ENCODE measurements at regions not wholly inside any gene's neighbourhood (a gene's known extent, or its start where the extent isn't known, plus 50 kb on each side); places are given as distances from the start of the nearest gene placed in this dataset.

- no TSS peak for BruUV-seq (replicated peaks)
- in situ Hi-C loops (cut with MboI): no loop called here
Measured at GRCh38 chr1:112322983-112323678, 72.9 kb upstream of the CTTNBP2NL start.

More at GRCh38 chr1:112322983-112323678, 72.9 kb upstream of the CTTNBP2NL start:
- FAIRE-seq: no peak
- Histone ChIP-seq H3K36me3 (ENCODE audit: control insufficient read depth in 2 of 2, insufficient read depth in 2 of 2, low read length in 1 of 2) (no peaks in the 10 kb centered on the region), H3K4me3 (no peak overlapping the region), H3K9me3 (replicated peaks; ENCODE audit: control insufficient read depth, insufficient read depth, low read length) (no peaks in the 10 kb centered on the region; the same call in 2 of the 3 replicates), H3K4me2 (ENCODE audit: control insufficient read depth, insufficient read depth) (no peak overlapping the region), H4K20me1 (ENCODE audit: control insufficient read depth, insufficient read depth) (no peaks in the 10 kb centered on the region), H3K27me3 (replicated peaks in 1 of 2; ENCODE audit: control insufficient read depth in 2 of 2, insufficient read depth in 2 of 2, low read length in 1 of 2) (peaks cover 0 to 4% of the 10 kb centered on the region in 2 experiments; a peak in 3 of 4 replicates), H3K79me2 (ENCODE audit: control insufficient read depth, insufficient read depth, low read length) (no peaks in the 10 kb centered on the region), H2AFZ (ENCODE audit: control insufficient read depth, low read depth, low read length) (no peak overlapping the region), H3K9ac (ENCODE audit: control insufficient read depth, insufficient read depth, low read length) (no peak overlapping the region), H3K27ac (ENCODE audit: control insufficient read depth, insufficient read depth) (no peak overlapping the region), H3K4me1 (ENCODE audit: control insufficient read depth, insufficient read depth, low read length) (no peaks in the 10 kb centered on the region)
- DNase-seq (ENCODE audit: low read depth, low spot score): no peak
- intact Hi-C loops (cut with micrococcal nuclease; ENCODE audit: unreplicated experiment): no loop called here
- TF ChIP-seq SMARCA5 (IDR thresholded peaks at IDR 0.05): no peak
- no peak for TF ChIP-seq IRF5 (IDR thresholded peaks at IDR 0.05; ENCODE audit: borderline replicate concordance)
- no peak for TF ChIP-seq ZNF274 (IDR thresholded peaks at IDR 0.05; ENCODE audit: insufficient read depth, insufficient read length)
- no peak for TF ChIP-seq HSF1 (IDR thresholded peaks at IDR 0.05; ENCODE audit: low read depth, low read length)
- TF ChIP-seq ETV6 (conservative IDR thresholded peaks at IDR 0.05 in 1 of 2, IDR thresholded peaks at IDR 0.05 in 1 of 2; ENCODE audit: borderline replicate concordance in 1 of 2, low read depth in 1 of 2): no peak
- no peak for TF ChIP-seq PBX3 (IDR thresholded peaks at IDR 0.05; ENCODE audit: insufficient replicate concordance, low read depth, low read length)
- TF ChIP-seq SRF (IDR thresholded peaks at IDR 0.05; ENCODE audit: low read depth in 2 of 2, low read length in 2 of 2): no peak
- TF ChIP-seq MTA2 (IDR thresholded peaks at IDR 0.05; ENCODE audit: low read depth): no peak
- no peak for TF ChIP-seq ZNF622 (IDR thresholded peaks at IDR 0.05)
- TF ChIP-seq IRF4 (IDR thresholded peaks at IDR 0.05; ENCODE audit: low read depth, low read length): no peak
- no peak for TF ChIP-seq E4F1 (IDR thresholded peaks at IDR 0.05; ENCODE audit: borderline replicate concordance, partially characterized antibody)
- no peak for TF ChIP-seq TBL1XR1 (IDR thresholded peaks at IDR 0.05; ENCODE audit: low read depth, low read length)
- RAD21 ChIA-PET (ENCODE audit: unreplicated experiment): interaction anchor here (0.9 to 1.1 kb wide), 2 partner anchors 8 to 335 kb away, joined by 3 to 4 read pairs; no protein-coding TSS in a partner anchor
- SMC1A ChIA-PET (ENCODE audit: uncharacterized antibody, unreplicated experiment): interaction anchor here (1.4 kb wide), 1 partner anchor 9 kb away, joined by 3 read pairs; no protein-coding TSS in a partner anchor
- WGBS (ENCODE audit: insufficient coverage, insufficient replicate concordance, low lambda C conversion rate, missing lambda C conversion rate): 11% methylated on average over 4 of the region's 4 CpGs
- POLR2A ChIA-PET: no interaction called here
- CTCF ChIA-PET: interaction anchor here (1.0 to 1.3 kb wide), 2 partner anchors 9 to 16 kb away, joined by 4 to 5 read pairs; no protein-coding TSS in a partner anchor
- ATAC-seq: no peak

Data from GM12878 (cell line).